Neural cell (in vitro differentiated cells): ENCODE measurements at regions not wholly inside any gene's neighbourhood (a gene's known extent, or its start where the extent isn't known, plus 50 kb on each side); places are given as distances from the start of the nearest gene placed in this dataset.
"Not testable (repeated sequence)": the region's sequence is repeated elsewhere in the genome, so short reads cannot be mapped to it uniquely, and the experiment has no call there.

Experiments
- H2AFZ ChIP-seq: fragments of 200-600, 300-800 bp; sonication (generic), shearing (Covaris generic); 2 replicates; pipeline ENCODE4 v1.6.0; 2014; ENCODE audit warnings: low read depth, mild to moderate bottlenecking, antibody characterized with exemption, low read length, moderate library complexity
- H3F3A ChIP-seq: fragments of 200-600 bp; shearing (Covaris generic); 2 replicates; pipeline ENCODE4 v1.6.1; 2016; ENCODE audit warnings: mild to moderate bottlenecking, moderate library complexity, mixed read lengths, antibody characterized with exemption, low read length; ENCODE audit not compliant: insufficient read depth, poor library complexity, severe bottlenecking
- H3K27ac ChIP-seq: fragments of 200-600, 300-800 bp; sonication (generic), shearing (Covaris generic); 2 replicates; pipeline ENCODE4 v1.5.1; 2014; ENCODE audit warnings: mild to moderate bottlenecking, low read length, moderate library complexity
- H3K27me3 ChIP-seq: fragments of 300-800, 200-600 bp; sonication (generic), shearing (Covaris generic); 2 replicates; pipeline ENCODE4 v1.6.0; 2014; ENCODE audit warnings: mild to moderate bottlenecking, low read depth, low read length, moderate library complexity; ENCODE audit not compliant: insufficient read depth
- H3K36me3 ChIP-seq: fragments of 300-800, 200-600 bp; sonication (generic), shearing (Covaris generic); 2 replicates; pipeline ENCODE4 v1.5.1; 2014; ENCODE audit warnings: mild to moderate bottlenecking, antibody characterized with exemption, low read length, moderate library complexity; ENCODE audit not compliant: insufficient read depth
- H3K4me2 ChIP-seq: fragments of 300-800, 200-600 bp; sonication (generic), shearing (Covaris generic); 2 replicates; pipeline ENCODE4 v1.6.0; 2014; ENCODE audit warnings: mild to moderate bottlenecking, low read length
- H3K4me3 ChIP-seq: fragments of 300-800, 200-600 bp; sonication (generic), shearing (Covaris generic); 2 replicates; pipeline ENCODE4 v1.5.1; 2014; ENCODE audit warnings: mild to moderate bottlenecking, low read length, moderate library complexity
- H3K79me2 ChIP-seq: fragments of 200-600 bp; shearing (Covaris generic); replicated peaks from 2 replicates; pipeline ENCODE4 v1.6.0; 2014; ENCODE audit warnings: mild to moderate bottlenecking, low read length, moderate library complexity; ENCODE audit not compliant: insufficient read depth
- H3K9ac ChIP-seq: fragments of 300-800, 200-600 bp; sonication (generic), shearing (Covaris generic); 2 replicates; pipeline ENCODE4 v1.6.1; 2016; ENCODE audit warnings: mild to moderate bottlenecking, low read length, mixed read lengths
- H3K9me2 ChIP-seq: fragments of 200-600 bp; shearing (Covaris generic); 2 replicates; pipeline ENCODE4 v1.6.1; 2016; ENCODE audit warnings: mild to moderate bottlenecking, low read length, mixed read lengths; ENCODE audit not compliant: insufficient read depth
- H3K9me3 ChIP-seq: fragments of 200-600, 300-800 bp; sonication (generic), shearing (Covaris generic); 2 replicates; pipeline ENCODE4 v1.6.1; 2016; ENCODE audit warnings: mild to moderate bottlenecking, mixed run types, low read length, moderate library complexity, mixed read lengths
- H4K20me1 ChIP-seq: fragments of 200-600 bp; shearing (Covaris generic); 2 replicates; pipeline ENCODE4 v1.6.1; 2016; ENCODE audit warnings: mild to moderate bottlenecking, mixed run types; ENCODE audit not compliant: insufficient read depth
- EP300 ChIP-seq: fragments of 450-650 bp; conservative IDR thresholded peaks from 2 replicates; pipeline ENCODE4 v1.6.1; 2014; ENCODE audit warnings: antibody characterized with exemption, mild to moderate bottlenecking, moderate library complexity; ENCODE audit not compliant: poor library complexity, severe bottlenecking
- EZH2 ChIP-seq: fragments of 200-600, 300-800 bp; shearing (Covaris generic), sonication (generic); IDR thresholded peaks from 2 replicates; pipeline ENCODE4 v1.6.1; 2014; ENCODE audit warnings: antibody characterized with exemption, low read length, borderline replicate concordance, mild to moderate bottlenecking; ENCODE audit not compliant: insufficient read depth, poor library complexity, severe bottlenecking
- MXI1 ChIP-seq: fragments of 450-650 bp; conservative IDR thresholded peaks from 2 replicates; pipeline ENCODE4 v1.6.1; 2014; ENCODE audit warnings: antibody characterized with exemption, mild to moderate bottlenecking; ENCODE audit not compliant: poor library complexity, severe bottlenecking
- POLR2AphosphoS5 ChIP-seq: IDR thresholded peaks from 2 replicates; pipeline ENCODE4 v1.6.1; 2012
- RAD21 ChIP-seq: fragments of 450-650 bp; conservative IDR thresholded peaks from 2 replicates; pipeline ENCODE4 v1.6.1; 2014; ENCODE audit warnings: antibody characterized with exemption, mild to moderate bottlenecking, moderate library complexity
- SMC3 ChIP-seq: fragments of 450-650 bp; conservative IDR thresholded peaks from 2 replicates; pipeline ENCODE4 v1.6.1; 2014; ENCODE audit warnings: antibody characterized with exemption, mild to moderate bottlenecking, moderate library complexity; ENCODE audit not compliant: poor library complexity
- TAF1 ChIP-seq: IDR thresholded peaks from 2 replicates; pipeline ENCODE4 v1.6.1; 2012; ENCODE audit warnings: low read depth
- TF ChIP-seq, protein P1 (sequence below): fragments of 450-650 bp; IDR thresholded peaks from 2 replicates; pipeline ENCODE4 v1.5.1; 2014; ENCODE audit warnings: antibody characterized with exemption, mild to moderate bottlenecking, moderate library complexity; ENCODE audit not compliant: poor library complexity, severe bottlenecking
- TF ChIP-seq, protein P2 (sequence below): IDR thresholded peaks from 2 replicates; pipeline ENCODE4 v1.6.1; 2012; ENCODE audit warnings: borderline replicate concordance

DNA sequence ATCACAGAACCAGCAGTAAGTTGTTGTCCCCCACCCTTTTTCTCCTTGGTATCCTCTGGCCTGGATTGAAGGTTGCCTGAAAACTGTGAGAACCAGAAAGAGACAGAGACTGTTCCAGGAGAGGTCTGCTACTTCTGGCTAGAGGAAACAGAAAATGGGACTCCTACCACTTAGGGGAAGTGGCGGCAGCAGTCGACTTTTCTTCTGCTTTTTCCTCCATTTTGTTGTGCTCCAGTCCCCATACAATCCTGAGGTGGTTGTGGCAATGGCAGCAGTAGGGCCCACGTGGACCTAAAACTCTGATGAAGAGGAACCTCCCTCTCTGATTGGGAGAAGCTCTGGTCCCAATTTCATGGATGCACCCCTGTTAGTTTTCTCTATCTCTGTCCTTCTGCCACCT, 76.0 kb upstream of the SORL1 start:
- no peaks in the 10 kb centered on the region for H3K9me2 ChIP-seq
- H3K27me3 ChIP-seq = no peaks in the 10 kb centered on the region
- no peaks in the 10 kb centered on the region for H4K20me1 ChIP-seq
- no peaks in the 10 kb centered on the region for H3K79me2 ChIP-seq
- H3K27ac ChIP-seq = no peak overlapping the region
- TF ChIP-seq SMC3 = no peak
- no peak for TF ChIP-seq TAF1
- TF ChIP-seq RAD21 = no peak
- TF ChIP-seq, protein P1, sequence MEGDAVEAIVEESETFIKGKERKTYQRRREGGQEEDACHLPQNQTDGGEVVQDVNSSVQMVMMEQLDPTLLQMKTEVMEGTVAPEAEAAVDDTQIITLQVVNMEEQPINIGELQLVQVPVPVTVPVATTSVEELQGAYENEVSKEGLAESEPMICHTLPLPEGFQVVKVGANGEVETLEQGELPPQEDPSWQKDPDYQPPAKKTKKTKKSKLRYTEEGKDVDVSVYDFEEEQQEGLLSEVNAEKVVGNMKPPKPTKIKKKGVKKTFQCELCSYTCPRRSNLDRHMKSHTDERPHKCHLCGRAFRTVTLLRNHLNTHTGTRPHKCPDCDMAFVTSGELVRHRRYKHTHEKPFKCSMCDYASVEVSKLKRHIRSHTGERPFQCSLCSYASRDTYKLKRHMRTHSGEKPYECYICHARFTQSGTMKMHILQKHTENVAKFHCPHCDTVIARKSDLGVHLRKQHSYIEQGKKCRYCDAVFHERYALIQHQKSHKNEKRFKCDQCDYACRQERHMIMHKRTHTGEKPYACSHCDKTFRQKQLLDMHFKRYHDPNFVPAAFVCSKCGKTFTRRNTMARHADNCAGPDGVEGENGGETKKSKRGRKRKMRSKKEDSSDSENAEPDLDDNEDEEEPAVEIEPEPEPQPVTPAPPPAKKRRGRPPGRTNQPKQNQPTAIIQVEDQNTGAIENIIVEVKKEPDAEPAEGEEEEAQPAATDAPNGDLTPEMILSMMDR = no peak
- no peak for TF ChIP-seq EZH2
- TF ChIP-seq, protein P2, sequence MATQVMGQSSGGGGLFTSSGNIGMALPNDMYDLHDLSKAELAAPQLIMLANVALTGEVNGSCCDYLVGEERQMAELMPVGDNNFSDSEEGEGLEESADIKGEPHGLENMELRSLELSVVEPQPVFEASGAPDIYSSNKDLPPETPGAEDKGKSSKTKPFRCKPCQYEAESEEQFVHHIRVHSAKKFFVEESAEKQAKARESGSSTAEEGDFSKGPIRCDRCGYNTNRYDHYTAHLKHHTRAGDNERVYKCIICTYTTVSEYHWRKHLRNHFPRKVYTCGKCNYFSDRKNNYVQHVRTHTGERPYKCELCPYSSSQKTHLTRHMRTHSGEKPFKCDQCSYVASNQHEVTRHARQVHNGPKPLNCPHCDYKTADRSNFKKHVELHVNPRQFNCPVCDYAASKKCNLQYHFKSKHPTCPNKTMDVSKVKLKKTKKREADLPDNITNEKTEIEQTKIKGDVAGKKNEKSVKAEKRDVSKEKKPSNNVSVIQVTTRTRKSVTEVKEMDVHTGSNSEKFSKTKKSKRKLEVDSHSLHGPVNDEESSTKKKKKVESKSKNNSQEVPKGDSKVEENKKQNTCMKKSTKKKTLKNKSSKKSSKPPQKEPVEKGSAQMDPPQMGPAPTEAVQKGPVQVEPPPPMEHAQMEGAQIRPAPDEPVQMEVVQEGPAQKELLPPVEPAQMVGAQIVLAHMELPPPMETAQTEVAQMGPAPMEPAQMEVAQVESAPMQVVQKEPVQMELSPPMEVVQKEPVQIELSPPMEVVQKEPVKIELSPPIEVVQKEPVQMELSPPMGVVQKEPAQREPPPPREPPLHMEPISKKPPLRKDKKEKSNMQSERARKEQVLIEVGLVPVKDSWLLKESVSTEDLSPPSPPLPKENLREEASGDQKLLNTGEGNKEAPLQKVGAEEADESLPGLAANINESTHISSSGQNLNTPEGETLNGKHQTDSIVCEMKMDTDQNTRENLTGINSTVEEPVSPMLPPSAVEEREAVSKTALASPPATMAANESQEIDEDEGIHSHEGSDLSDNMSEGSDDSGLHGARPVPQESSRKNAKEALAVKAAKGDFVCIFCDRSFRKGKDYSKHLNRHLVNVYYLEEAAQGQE = no peak
- no peak for TF ChIP-seq EP300
- TF ChIP-seq POLR2AphosphoS5 = no peak
- no peak for TF ChIP-seq MXI1
- H3F3A ChIP-seq = no peaks in the 10 kb centered on the region
- H2AFZ ChIP-seq = no peak overlapping the region
- no peaks in the 10 kb centered on the region for H3K36me3 ChIP-seq
- H3K4me3 ChIP-seq = no peak overlapping the region
- H3K4me2 ChIP-seq = no peak overlapping the region
- H3K9ac ChIP-seq = no peak overlapping the region
- no peaks in the 10 kb centered on the region for H3K9me3 ChIP-seq

DNA sequence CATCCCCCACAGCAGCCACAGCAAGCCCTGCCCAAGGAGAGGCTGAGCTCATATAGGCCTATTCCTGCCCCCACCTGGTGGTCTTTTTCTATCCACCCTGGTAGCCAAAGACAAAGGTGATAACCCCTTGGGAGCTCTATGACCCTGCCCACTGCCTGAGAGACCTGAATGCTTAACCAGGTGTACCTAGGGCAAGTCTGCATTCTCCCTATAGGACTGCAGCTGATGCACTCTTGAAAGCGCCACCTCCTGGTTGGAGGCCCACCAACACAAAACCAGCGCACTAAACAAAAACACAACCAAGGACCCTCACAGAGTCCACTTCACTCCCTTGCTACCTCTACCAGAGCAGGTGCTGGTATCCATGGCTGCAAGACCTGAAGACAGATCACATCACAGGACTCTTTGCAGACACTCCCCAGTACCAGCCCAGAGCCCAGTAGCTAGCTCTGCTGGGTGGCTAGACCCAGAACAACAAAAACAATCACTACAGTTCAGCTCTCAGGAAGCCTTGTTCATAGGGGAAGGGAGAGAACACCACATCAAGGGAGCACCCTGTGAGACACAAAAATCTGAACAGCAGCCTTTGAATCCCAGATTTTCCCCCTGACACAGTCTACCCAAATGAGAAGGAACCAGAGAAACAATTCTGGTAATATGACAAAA, 72.8 kb upstream of the SORL1 start:
- H3F3A ChIP-seq, H3K9me2 ChIP-seq, H3K9me3 ChIP-seq, H3K4me2 ChIP-seq, H3K36me3 ChIP-seq, H3K4me3 ChIP-seq, H3K79me2 ChIP-seq, H4K20me1 ChIP-seq, H3K27ac ChIP-seq, H3K27me3 ChIP-seq, H2AFZ ChIP-seq, H3K9ac ChIP-seq: not testable (repeated sequence)

DNA sequence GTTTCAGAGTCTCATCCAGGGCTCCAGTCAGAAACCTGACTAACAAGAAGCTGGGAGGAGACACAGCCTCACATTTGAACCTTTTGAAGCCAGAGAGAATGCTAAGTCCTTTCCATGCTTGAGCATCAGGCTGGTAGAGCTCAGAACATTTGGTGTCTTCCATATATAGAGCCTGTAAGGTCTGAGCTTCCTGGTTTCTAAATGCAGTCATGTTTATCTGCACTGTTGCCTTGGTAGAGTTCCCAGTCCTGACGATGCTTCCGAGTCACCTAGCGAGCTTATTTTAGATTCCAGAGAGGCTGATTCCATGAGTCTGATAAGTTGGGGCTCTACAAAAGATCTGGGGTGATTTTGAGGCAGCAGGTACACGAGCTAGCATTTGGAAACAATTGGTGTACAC, 68.4 kb upstream of the SORL1 start:
- Histone ChIP-seq H3K4me3 (no peak overlapping the region), H3K9ac (no peak overlapping the region), H3K27me3 (no peaks in the 10 kb centered on the region), H2AFZ (no peak overlapping the region), H3K27ac (no peak overlapping the region), H3F3A (no peaks in the 10 kb centered on the region), H3K79me2 (no peaks in the 10 kb centered on the region), H3K4me2 (no peak overlapping the region), H3K9me3 (no peaks in the 10 kb centered on the region), H4K20me1 (no peaks in the 10 kb centered on the region), H3K9me2 (no peaks in the 10 kb centered on the region), H3K36me3 (no peaks in the 10 kb centered on the region)
- TF ChIP-seq SMC3 (no peak), TAF1 (no peak), EZH2 (no peak), EP300 (no peak), POLR2AphosphoS5 (no peak), MXI1 (no peak), RAD21 (no peak)
- TF ChIP-seq, protein P2 = no peak
- TF ChIP-seq, protein P1 = no peak
